GM21423 (cell line): ENCODE measurements at regions not wholly inside any gene's neighbourhood (a gene's known extent, or its start where the extent isn't known, plus 50 kb on each side); places are given as distances from the start of the nearest gene placed in this dataset.

Source experiments
- ATAC-seq: cut with Tn5 transposase; IDR thresholded peaks from one replicate; pipeline ENCODE4 v1.9.1; 2021; ENCODE audit warnings: mild to moderate bottlenecking, moderate library complexity; ENCODE audit not compliant: unreplicated experiment

DNA sequence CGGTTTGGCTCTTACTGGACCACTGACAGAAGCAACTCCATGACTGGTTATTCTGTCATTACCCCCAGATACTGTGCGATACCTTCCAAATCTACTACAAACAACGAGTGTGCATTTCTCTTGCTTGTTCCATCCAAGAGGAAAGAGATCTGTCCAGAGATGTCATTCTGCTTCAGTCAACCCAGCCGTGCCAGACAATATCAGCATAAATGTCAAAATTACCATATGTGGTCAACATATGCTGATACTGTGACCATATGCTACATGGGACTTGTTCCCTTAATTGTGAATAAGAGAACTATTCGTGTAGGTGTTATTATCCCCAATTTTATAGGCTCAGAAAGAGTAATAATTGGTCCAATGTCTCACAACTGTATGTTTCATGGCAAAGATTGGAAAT is 143.2 kb upstream of the PRSS1 start:
- ATAC-seq = no peak

DNA sequence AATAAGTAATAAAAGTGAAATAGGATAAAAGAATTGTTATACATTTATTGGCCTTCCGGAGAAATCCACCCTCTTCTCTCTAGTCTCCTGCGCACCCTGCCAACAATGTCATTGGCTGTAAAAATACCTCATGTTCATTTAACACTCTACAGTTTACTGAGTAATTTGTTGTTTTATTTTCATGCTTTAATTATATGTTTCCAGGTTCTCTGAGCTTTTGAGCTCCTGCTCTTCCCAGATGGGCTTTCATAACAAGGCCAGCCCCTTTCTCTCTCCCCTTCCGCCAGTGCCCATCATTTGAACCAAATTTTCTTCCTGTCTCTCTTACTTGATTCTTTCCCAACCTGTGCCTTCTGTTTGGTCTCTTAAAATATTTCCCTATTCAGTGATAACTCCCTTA is 144.6 kb upstream of the PRSS1 start:
- no peak for ATAC-seq

DNA sequence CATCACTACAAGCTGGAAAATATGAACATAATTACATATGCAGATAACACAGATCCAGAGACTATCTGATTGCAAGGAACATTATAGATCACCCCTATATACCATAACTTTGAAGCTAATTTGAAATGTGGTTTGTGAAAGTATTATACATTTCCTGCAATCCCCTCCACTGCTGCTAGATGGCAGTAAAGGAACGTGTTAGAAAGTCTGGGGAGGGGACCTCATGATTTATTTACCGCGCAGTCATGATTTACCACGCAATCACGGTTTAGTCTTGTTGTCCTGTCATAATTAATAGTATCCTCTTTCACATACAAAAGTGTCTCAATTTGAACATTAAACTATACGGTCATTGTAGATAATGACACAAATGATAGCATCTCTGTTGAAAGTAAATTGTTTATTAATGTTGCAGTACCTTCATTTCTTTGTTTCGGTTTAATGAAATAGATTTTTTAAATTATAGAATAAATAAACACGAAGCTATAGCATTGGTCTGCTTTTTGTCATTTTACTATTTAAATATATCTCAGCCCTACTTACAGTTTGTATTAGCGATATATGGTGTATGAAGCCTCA is 145.3 kb upstream of the PRSS1 start:
- ATAC-seq = no peak

DNA sequence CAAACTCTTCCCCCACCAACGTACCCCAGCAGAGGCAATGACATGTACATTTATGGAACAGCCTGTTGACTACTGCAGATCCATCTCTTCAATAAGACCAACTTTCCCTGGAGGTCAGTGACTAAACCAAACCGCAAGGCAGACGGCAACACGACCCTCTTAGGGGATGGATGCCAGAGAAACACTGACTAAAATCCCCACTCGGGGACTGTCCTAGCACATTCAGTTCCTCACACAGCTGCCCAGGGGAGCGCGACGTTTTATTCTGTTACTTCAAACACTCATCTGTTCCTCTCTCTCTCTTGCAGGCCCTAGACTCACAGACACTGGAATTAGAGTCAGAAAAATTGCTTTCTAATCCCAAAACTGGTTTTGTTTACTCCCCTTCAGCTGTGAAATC is 146.5 kb upstream of the PRSS1 start:
- no peak for ATAC-seq

DNA sequence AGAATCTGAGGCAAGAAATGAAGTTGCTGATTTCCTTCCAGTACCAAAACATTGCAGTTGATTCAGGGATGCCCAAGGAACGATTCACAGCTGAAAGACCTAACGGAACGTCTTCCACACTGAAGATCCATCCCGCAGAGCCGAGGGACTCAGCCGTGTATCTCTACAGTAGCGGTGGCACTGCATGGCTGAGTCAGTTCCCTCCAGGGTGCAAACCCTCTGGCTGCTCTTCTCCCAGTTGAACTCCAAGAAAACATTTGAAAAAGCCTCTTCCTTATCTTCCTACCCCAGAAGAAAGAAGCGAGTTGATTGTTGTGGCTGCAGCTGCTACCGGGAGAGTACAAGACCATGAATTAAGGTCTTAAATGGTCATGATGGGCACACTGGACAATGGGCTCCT is 147.1 kb upstream of the PRSS1 start:
- no peak for ATAC-seq

DNA sequence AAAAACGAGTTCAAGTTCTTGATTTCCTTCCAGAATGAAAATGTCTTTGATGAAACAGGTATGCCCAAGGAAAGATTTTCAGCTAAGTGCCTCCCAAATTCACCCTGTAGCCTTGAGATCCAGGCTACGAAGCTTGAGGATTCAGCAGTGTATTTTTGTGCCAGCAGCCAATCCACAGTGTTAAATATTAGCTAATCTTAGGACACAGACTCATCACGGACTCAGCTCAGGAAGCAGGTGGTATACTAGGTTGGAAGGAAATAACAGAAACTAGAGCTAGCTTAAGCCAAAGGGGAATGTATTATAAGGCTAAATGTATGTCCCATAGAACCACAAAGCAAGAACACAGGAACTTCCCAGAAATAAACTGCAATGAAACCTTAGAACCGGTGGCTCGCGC is 151.0 kb upstream of the PRSS1 start:
- peak; percentile 45 for ATAC-seq

DNA sequence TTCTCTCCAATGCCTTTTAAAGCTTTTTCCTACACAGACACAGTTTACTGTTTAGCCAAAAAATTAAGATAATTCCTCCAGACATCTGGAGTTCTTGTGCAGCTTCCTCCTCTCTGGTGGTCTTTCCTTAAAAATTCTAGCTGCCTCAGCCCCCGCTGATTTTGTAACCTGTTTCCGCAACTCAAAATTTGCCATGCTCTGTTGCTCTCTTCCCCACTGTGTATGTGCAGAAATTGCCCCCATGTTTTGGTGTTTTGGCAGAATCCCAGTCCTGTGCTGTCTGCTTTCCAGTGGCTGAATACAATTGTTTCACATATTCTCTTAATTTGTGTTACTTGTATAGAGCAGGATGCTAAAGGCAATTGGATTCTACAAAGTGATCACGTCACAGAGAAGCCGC is 151.7 kb upstream of the PRSS1 start:
- no peak for ATAC-seq

DNA sequence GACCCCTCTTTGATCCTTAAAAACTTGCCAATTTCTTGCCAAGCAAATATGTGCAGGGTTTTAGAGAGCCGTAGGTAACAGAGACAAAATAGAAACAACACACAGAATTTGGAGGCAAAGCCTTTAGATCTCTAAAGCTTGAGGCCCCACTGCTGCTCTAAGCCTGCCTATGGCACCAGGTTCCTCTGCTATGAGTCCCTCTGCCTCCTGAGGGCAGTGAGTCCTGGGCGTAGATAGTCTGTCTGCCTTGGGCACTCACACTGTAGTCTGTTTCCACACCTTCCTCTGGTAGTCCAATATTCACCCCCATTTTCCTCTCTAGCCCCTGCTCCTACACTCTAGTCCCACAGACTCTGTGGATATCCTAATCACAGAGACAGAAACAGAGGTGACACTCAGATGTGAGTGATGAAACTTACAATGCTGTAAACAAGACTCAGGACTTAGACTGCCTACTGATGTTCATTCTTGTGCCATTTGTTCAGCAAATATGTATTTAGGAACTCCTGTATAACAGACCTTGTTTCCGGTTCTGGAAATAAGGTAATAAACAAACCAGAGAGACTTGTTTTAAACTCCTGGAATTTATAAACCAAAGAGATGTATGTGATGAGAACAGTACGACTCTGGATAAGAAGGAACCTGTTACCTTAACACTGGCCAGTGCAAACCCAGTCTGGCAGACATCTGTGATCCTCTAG is 153.3 kb upstream of the PRSS1 start:
- ATAC-seq = no peak

DNA sequence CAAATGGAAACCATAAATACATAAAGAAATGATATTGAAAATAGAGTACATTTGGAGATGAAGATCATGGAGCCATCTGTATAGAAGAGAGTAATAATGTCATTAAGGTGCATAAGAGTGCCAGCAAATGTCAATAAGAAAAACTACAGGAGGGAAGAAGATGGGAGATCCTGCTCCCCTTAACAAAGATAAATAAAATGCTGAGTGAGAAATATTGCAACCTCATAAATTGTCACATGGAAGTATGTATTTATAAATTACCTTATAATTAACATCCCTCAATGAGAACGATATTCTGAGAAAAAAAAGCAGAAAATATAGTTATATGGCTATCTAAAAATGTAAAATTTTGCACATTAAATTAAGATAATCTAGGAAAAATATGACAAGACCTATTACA is 155.2 kb upstream of the PRSS1 start:
- no peak for ATAC-seq

DNA sequence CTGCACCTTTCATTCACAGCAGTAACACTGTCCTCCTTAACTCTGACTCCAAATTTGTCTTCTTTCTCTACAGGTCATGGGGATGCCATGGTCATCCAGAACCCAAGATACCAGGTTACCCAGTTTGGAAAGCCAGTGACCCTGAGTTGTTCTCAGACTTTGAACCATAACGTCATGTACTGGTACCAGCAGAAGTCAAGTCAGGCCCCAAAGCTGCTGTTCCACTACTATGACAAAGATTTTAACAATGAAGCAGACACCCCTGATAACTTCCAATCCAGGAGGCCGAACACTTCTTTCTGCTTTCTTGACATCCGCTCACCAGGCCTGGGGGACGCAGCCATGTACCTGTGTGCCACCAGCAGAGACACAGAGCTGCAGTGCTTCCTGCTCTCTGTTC is 156.2 kb upstream of the PRSS1 start:
- ATAC-seq = no peak

DNA sequence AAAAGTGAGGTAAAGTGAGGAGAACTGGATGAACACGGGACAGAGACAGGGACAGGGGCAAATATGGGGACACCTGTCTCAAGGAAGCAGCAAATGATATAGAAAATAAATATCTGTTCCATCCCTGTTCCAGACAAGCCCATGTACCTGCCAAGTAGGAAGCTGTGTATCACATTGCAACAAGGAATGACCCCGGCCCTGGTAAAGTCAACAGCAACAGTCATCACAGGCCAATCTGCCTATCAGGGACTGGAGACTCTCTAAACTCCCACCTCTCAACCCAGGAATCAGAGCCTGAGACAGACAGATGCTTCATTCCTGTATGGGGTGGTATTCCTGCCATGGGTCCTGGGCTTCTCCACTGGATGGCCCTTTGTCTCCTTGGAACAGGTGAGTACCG is 156.6 kb upstream of the PRSS1 start:
- no peak for ATAC-seq

DNA sequence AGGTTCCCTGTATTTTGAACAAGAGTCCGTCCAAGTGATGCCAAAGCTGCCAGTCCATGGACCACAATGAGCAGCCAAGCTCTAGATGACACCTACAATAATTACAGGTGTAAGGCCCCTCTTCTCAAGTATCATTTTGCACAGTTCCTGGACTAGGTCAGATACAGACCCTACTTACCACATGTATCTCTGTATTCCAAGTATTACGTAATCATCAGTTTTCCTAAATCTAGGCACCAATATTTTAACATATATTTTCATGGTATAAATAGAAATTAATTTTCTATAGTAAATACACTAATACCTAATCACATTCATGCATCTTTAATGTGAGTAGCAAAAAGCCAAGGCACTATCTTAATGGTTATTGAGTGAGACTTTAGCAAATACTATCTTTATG is 157.0 kb upstream of the PRSS1 start:
- no peak for ATAC-seq

DNA sequence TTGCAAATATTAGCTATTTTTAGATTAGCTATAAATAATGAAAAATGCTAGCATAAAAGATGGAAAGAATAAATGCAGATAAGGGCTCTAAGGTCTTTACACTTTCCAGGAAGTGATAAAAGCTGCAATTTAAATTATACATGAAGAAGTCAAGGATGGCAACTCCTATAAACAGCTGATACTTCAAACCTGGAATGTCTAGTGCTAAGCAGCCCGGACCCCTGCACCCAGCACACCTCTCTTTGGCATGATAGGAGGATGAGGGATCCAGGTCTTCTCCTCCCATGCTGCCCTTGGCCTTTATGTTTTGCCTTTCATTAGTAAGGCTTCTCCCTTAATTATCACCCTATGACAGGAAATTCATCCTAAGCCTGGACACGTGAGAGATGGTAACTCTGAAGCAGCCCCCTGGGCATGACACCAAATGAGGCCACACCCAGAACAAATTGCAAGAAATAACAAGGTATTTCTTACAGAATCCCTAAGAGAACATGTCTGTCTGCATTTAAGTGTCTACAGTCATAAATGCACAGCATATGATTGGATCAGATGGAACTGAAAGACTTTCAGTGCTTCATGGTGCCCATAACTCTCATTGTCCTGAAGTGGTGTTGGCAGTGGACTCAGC is 158.3 kb upstream of the PRSS1 start:
- no peak for ATAC-seq

DNA sequence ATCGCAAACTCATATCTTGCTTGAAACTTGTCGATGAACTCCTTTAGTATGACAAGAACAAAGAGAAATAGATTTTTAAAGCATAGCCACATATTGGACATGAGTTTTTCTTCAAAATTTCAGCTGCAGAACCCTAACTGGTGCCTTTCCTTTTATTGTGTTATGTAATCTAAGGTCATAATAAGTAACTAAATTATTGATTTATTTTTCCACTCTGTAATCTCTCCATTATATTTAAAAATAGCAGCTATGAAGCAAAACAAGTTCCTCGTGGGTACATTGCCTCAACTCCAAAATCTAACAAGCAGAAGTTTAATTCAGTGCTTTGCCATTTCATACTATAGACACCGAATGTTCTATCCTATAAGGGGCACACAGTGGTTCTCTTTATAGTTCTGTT is 159.2 kb upstream of the PRSS1 start:
- ATAC-seq = no peak

DNA sequence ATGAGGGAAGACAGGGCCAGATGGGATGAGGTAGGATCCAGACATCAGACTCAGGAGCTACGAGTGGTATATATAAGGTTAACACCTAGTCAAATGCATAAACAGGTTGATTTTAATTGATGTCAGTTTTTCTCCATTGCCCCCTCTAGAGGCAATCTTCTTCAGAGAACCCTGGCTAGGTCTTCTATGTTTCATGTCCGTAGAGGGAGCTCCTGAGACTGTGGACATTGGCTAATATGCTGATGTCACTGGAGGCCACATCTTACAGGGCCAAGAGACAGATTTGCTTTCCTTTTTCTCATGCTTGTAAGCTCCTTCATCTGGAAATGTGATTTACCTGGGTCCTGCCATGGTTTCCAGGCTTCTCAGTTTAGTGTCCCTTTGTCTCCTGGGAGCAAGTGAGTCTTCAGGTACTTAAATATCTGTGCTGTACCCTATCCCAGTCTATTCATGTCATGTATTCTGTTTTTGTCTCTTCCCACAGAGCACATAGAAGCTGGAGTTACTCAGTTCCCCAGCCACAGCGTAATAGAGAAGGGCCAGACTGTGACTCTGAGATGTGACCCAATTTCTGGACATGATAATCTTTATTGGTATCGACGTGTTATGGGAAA is 161.6 kb upstream of the PRSS1 start:
- peak; percentile 80 for ATAC-seq

DNA sequence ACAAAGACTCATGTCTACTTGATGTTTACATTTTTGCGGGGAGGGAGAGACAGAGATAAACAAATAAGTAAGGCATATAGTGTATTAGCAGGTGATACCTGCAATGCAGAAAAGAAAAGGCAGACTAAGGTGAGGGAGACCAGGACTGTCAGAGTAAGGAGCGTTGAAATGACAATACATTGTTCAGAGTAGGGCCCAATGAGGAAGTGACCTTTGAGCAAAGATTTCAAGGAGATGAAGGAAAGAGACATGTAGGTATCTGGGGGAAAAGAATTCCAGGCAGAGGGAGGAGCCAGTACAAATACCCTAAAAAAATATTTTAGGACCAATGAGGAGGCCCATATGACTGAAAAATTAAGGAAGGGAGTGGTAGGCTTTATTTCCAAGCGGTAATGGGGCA is 162.7 kb upstream of the PRSS1 start:
- no peak for ATAC-seq

DNA sequence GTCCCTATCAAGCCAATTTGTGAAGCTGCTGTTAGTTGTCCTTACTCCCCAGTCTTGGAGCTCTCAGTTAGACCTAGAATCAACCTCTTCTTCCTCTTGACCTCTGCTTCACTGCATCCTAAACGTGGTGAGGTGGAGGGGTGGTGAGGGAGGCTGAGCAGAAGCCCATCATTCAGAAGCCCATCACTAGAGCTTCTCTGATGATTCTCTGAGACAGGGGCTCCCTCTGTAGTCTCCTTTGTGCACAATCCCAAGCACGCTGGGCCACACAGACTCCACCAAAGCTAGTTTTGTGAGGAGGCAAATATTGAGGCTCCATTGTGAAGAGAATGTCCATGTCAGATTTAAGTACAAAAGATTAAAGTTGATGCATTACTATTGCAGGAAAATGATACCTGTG is 163.8 kb upstream of the PRSS1 start:
- no peak for ATAC-seq

DNA sequence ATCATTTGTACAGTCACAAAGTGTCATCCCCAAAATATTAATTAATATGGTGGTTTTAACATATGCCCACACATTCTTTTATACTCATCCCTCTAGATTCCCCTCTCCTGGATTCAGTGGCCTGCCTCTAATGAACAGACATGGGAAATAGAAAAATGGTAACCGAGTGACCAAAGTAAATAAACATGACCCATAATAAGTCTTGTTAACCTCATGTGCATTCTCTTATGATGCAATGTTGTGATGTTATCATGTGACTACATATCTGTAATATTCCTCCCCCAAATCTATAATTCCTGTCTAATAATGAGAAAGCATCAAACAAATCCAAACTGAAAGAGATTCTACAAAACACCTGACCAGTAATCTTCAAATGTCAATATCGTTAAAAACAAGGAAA is 164.5 kb upstream of the PRSS1 start:
- ATAC-seq = no peak

DNA sequence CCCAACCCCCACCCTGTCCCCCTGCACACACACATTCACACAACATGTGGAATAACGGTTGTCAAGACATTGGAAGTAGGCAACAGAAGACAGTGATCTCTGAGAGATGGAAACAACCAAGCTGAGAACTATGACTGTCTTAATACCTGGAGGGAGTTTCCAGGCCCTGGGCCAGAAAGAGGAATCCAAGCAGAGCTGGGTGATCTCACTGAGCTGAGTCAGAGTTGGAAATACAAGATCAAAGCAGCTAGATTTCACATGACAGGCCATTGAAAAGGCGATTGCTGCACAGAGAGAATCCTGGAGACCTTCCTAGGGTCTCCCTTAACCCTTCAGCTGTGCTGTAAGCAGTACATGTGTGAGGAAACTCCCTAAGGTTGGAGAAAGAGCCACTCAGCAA is 165.8 kb upstream of the PRSS1 start:
- peak; percentile 48 for ATAC-seq

DNA sequence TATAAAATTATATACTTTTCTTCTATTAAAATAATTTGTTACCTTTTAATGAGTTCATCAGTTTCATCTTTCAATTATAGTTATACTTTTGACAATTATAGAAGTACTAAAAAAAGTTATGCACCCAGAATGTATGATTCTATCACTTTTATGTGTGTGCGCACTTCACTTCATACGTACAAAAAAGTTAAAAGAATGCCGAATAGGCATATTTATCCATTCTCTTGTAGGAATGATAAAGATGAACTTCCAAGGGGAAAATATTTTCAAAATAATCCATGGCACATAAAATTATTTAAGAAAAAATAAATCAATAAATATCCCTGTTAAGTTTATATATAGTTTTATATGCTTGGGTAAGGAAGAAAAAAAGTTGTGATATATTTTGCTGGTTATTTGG is 166.9 kb upstream of the PRSS1 start:
- ATAC-seq = no peak

DNA sequence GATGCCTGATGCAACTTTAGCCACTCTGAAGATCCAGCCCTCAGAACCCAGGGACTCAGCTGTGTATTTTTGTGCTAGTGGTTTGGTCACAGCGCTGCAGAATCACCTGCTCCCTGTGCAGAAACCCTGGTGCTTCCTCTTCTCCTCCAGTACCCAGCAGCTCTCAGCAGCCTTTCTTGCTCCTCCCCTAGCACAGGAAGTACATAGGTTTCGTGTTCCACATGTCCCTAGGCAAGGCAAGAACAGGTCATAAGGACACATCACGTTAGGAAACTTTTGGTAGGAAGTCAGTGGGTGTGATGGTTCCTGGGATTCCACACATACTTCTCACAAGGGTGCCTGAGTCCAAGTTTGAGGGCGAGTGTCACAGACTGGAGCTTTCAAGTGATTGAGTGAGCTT is 167.9 kb upstream of the PRSS1 start:
- peak; percentile 74 for ATAC-seq

DNA sequence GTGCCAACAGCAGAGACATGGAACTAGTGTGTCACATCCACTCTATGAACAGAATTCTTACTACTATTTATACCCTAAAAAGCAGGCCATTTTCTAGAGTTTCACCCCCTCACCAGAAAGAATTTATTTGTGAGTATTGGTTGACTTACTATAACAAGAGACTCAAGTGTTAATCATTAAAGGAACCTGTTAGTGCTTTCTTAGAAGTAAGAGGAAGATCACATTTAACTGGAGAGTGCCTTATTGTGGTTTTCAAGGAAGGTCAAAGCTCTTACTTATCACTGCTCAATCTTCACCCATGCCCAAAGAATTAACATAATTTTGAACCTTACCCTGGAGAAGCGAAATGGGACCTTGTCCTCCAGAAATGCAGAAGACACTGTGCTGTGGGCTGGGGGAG is 169.3 kb upstream of the PRSS1 start:
- ATAC-seq = peak; percentile 36
